ENCODE measurements at regions not wholly inside any gene's neighbourhood (a gene's known extent, or its start where the extent isn't known, plus 50 kb on each side); places are given as distances from the start of the nearest gene placed in this dataset.
A peak's percentile ranks its signal among the peaks of the same experiment; 100 is the strongest.

DNA sequence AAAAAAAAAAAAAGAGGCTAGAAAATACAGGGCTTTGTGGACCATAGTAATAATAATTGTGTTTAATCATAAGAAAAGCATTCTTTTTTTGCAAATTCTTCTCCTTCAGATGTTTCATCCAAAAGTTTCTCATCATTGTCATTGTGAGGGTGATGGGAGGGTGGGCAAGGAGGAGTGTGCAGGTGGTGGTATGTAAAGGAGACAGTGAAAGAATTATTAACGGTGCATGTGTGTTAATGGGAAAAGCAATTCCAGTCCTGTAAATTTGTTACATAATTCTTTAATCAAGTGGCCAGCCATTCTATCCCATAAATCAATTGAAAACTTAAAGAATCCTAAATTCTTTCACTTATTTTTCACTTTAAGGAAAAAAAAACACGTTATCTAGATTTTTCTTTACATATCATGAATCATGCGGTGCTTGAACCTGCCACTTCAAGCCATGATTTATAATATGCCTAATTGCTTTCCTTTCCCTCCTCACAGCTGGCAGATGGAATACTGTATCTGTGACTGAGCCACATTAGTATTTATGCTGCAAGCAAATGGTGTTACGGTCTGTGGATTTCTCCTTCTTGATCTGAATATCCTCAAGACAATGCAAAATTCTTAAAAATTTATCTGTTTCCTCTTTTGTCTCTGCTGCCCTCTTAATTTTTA, 318.5 kb downstream of the JRKL start:
- H3K4me3 ChIP-seq (replicated peaks in 1 of 2; ENCODE audit: low read depth in 2 of 2, low read length in 2 of 2), result no peak overlapping the region
- DNase-seq (ENCODE audit: low read depth in 2 of 2), result no peak
- TF ChIP-seq, protein P1, sequence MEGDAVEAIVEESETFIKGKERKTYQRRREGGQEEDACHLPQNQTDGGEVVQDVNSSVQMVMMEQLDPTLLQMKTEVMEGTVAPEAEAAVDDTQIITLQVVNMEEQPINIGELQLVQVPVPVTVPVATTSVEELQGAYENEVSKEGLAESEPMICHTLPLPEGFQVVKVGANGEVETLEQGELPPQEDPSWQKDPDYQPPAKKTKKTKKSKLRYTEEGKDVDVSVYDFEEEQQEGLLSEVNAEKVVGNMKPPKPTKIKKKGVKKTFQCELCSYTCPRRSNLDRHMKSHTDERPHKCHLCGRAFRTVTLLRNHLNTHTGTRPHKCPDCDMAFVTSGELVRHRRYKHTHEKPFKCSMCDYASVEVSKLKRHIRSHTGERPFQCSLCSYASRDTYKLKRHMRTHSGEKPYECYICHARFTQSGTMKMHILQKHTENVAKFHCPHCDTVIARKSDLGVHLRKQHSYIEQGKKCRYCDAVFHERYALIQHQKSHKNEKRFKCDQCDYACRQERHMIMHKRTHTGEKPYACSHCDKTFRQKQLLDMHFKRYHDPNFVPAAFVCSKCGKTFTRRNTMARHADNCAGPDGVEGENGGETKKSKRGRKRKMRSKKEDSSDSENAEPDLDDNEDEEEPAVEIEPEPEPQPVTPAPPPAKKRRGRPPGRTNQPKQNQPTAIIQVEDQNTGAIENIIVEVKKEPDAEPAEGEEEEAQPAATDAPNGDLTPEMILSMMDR (IDR thresholded peaks at IDR 0.05; ENCODE audit: low read depth, low read length), result no peak

DNA sequence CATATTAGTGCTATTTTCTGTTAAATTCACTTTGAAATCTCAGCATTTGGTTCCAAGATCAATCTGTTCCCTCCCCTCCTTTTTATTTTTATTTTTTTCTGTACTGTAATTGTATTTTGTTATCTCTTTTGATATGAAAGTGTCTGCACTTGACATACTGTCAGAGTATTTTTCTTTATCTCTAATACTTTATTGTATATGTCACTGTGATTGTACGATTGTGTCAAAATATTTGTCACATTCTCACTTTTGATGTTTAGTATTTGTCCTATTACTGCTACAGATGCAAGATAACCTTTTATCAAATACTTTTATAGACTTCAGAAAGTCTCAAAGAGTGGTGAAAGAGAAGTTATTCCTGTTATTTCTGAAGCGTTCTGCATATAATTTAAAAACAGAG, 323.5 kb downstream of the JRKL start:
- no peak for DNase-seq (ENCODE audit: low read depth in 2 of 2)
- TF ChIP-seq, protein P1 (IDR thresholded peaks at IDR 0.05; ENCODE audit: low read depth, low read length), result no peak
- H3K4me3 ChIP-seq (replicated peaks in 1 of 2; ENCODE audit: low read depth in 2 of 2, low read length in 2 of 2), result no peak overlapping the region

DNA sequence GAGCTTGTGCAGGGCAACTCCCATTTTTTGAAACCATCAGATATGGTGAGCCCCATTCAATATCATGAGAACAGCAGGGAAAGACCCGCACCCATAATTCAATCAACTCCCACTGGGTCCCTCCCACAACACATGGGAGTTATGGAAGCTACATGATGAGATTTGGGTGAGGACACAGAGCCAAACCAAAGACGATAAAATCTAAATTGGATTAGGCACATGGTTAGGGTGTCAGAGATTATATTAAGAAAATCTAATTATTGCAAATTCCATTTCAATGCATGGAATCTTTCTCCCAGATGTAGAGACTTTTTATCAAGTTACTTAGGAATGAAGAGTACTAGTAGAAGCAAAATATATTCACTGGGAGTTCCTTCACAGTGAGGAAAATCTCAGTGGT, 324.9 kb downstream of the JRKL start:
- no peak overlapping the region for H3K4me3 ChIP-seq (replicated peaks in 1 of 2; ENCODE audit: low read depth in 2 of 2, low read length in 2 of 2)
- TF ChIP-seq, protein P1 (IDR thresholded peaks at IDR 0.05; ENCODE audit: low read depth, low read length), result no peak
- no peak for DNase-seq (ENCODE audit: low read depth in 2 of 2)

DNA sequence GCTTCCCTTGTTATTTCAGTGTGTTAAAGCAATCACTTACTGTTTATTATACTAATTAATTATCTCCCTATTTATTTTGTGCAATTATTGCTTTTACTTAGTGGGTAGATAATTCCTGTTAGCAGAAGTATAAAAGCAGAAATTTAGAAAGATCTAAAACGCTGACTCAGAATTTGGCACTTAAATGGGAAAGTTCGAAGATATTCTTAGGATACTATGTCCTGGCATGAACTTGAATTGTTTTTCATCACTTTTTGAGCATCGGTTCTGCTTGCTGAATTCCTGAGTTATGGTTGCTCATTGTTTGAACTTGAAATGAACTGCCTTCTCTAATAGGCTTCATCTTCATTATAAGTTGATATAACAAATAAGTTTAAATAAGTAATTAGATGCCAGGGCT, 325.4 kb downstream of the JRKL start:
- TF ChIP-seq, protein P1 (IDR thresholded peaks at IDR 0.05; ENCODE audit: low read depth, low read length), result no peak
- no peak overlapping the region for H3K4me3 ChIP-seq (replicated peaks in 1 of 2; ENCODE audit: low read depth in 2 of 2, low read length in 2 of 2)
- DNase-seq (ENCODE audit: low read depth in 2 of 2), result peak in 1 of 2 donors; percentile 41

DNA sequence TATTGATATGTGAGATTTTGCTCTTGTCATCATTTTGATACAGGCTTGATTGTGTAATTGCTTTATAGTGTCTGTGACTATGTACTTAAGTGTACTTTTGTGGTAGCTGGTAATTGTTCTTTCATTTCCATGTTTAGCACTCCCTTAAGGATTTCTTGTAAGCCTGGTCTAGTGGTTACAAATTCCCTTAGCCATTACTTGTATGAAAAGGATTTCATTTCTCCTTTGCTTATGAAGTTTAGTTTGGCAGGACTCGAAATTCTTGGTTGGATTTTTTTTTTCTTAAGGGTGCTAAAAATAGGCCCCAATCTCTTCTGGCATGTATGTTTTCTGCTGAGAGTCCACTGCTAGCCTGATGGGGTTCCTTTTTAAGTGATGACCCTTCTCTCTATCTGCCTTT, 346.8 kb downstream of the JRKL start:
- TF ChIP-seq, protein P1 (IDR thresholded peaks at IDR 0.05; ENCODE audit: low read depth, low read length), result no peak
- H3K4me3 ChIP-seq (replicated peaks in 1 of 2; ENCODE audit: low read depth in 2 of 2, low read length in 2 of 2), result no peak overlapping the region
- DNase-seq (ENCODE audit: low read depth in 2 of 2), result peak; percentile 3 to 7

DNA sequence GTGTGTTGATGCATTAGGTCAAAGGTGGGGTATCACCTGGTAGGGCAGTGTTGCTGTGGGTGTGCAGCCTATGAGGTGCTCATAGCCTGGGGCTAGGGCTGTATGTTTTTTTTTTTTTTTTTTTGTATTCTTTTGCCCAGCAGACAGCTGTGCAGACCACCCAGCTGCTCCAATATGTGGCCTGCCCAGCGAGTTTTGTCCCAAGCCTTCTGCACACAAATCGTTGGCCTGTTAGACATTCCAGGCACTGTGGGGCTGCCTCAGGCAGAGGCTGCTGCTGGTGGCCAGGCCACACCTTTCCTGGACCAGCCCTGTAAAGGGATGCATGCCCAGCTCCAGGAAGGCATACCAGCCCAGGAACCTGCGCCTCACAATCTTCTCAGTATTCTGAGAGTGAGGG, 348.5 kb downstream of the JRKL start:
- TF ChIP-seq, protein P1 (IDR thresholded peaks at IDR 0.05; ENCODE audit: low read depth, low read length), result no peak
- DNase-seq (ENCODE audit: low read depth in 2 of 2), result no peak

DNA sequence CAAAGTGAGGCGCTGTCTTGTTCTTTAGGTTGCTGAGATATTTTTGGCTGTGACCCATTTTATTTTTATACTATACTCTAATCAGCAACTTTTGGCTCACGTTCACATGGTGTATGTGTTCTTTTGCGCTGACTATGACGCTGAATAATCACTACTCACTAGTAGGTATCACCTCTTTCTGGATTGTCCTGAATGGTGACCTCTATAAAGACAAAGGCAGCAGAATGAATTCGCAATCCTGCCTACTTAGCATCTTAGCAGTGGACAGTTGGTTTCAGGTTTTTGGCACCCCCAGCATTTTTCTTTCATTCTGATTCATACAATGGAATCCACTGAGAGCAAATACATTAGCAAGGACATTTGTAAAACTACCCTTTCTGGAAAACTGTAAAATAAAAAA, 351.3 kb downstream of the JRKL start:
- DNase-seq (ENCODE audit: low read depth in 2 of 2), result peak; percentile 46 to 59
- TF ChIP-seq, protein P1 (IDR thresholded peaks at IDR 0.05; ENCODE audit: low read depth, low read length), result no peak

More for the DNA sequence above, 348.5 kb downstream of the JRKL start:
- H3K4me3 ChIP-seq (replicated peaks in 1 of 2; ENCODE audit: low read depth in 2 of 2, low read length in 2 of 2), result no peak overlapping the region

More for the DNA sequence above, 351.3 kb downstream of the JRKL start:
- no peak overlapping the region for H3K4me3 ChIP-seq (replicated peaks in 1 of 2; ENCODE audit: low read depth in 2 of 2, low read length in 2 of 2)
